ENCODE measurements at regions not wholly inside any gene's neighbourhood (a gene's known extent, or its start where the extent isn't known, plus 50 kb on each side); places are given as distances from the start of the nearest gene placed in this dataset.

- Histone ChIP-seq H3K36me3 (no peaks in the 10 kb centered on the region), H3K9ac (no peak overlapping the region), H3K27ac (no peak overlapping the region), H3F3A (ENCODE audit: low read depth) (no peaks in the 10 kb centered on the region), H3K4me3 (no peak overlapping the region), H4K20me1 (ENCODE audit: low read depth) (no peaks in the 10 kb centered on the region), H2AFZ (replicated peaks) (peak overlapping the region; percentile 26), H3K27me3 (no peaks in the 10 kb centered on the region), H3K9me3 (ENCODE audit: low read depth) (no peaks in the 10 kb centered on the region), H3K4me1 (no peaks in the 10 kb centered on the region), H3K4me2 (no peak overlapping the region), H3K79me2 (ENCODE audit: low read depth) (no peaks in the 10 kb centered on the region)
- no peak overlapping the region for H3K4me3 Mint-ChIP-seq
- peak; percentile 16 for DNase-seq (ENCODE audit: low spot score)
- no peak for TF ChIP-seq EZH2 (IDR thresholded peaks at IDR 0.05)
- TF ChIP-seq CTCF (IDR thresholded peaks at IDR 0.05), result peak; percentile 30
- H3K36me3 Mint-ChIP-seq, result no peaks in the 10 kb centered on the region
- no peaks in the 10 kb centered on the region for H3K9me3 Mint-ChIP-seq
- H3K27me3 Mint-ChIP-seq (ENCODE audit: insufficient read depth, low read depth), result no peaks in the 10 kb centered on the region
- H3K27ac Mint-ChIP-seq, result no peak overlapping the region
- no peaks in the 10 kb centered on the region for H3K4me1 Mint-ChIP-seq
These were observed 610.9 kb upstream of the PCDH9 start for GRCh38 chr13:67841071-67841470.

GRCh38 chr13:67833564-67833963, 603.4 kb upstream of the PCDH9 start:
- Histone ChIP-seq H3F3A (ENCODE audit: low read depth) (no peaks in the 10 kb centered on the region), H3K9me3 (ENCODE audit: low read depth) (no peaks in the 10 kb centered on the region), H3K4me3 (no peak overlapping the region), H3K27ac (no peak overlapping the region), H3K36me3 (no peaks in the 10 kb centered on the region), H3K9ac (no peak overlapping the region), H3K4me2 (no peak overlapping the region), H2AFZ (replicated peaks) (no peak overlapping the region), H3K27me3 (no peaks in the 10 kb centered on the region), H3K79me2 (ENCODE audit: low read depth) (no peaks in the 10 kb centered on the region), H4K20me1 (ENCODE audit: low read depth) (no peaks in the 10 kb centered on the region), H3K4me1 (no peaks in the 10 kb centered on the region)
- TF ChIP-seq EZH2phosphoT487 (IDR thresholded peaks at IDR 0.05) (no peak), EZH2 (IDR thresholded peaks at IDR 0.05) (no peak), CTCF (IDR thresholded peaks at IDR 0.05) (no peak)
- Mint-ChIP-seq H3K4me1 (no peaks in the 10 kb centered on the region), H3K27ac (no peak overlapping the region), H3K27me3 (ENCODE audit: insufficient read depth, low read depth) (no peaks in the 10 kb centered on the region), H3K4me3 (no peak overlapping the region), H3K36me3 (no peaks in the 10 kb centered on the region), H3K9me3 (no peaks in the 10 kb centered on the region)
- no peak for DNase-seq (ENCODE audit: low spot score)

- DNase-seq (ENCODE audit: low spot score), result peak; percentile 7
- Mint-ChIP-seq H3K4me3 (no peak overlapping the region), H3K27me3 (ENCODE audit: insufficient read depth, low read depth) (peaks cover 2% of the 10 kb centered on the region)
These were observed 599.5 kb upstream of the PCDH9 start for GRCh38 chr13:67829641-67830040.

More at GRCh38 chr13:67829641-67830040, 599.5 kb upstream of the PCDH9 start:
- no peaks in the 10 kb centered on the region for H3K9me3 ChIP-seq (ENCODE audit: low read depth)
- no peak overlapping the region for H3K4me2 ChIP-seq
- no peak overlapping the region for H3K4me3 ChIP-seq
- TF ChIP-seq CTCF (IDR thresholded peaks at IDR 0.05) (no peak), EZH2phosphoT487 (IDR thresholded peaks at IDR 0.05) (no peak), EZH2 (IDR thresholded peaks at IDR 0.05) (no peak)
- H2AFZ ChIP-seq (replicated peaks), result no peak overlapping the region
- no peak overlapping the region for H3K9ac ChIP-seq
- H4K20me1 ChIP-seq (ENCODE audit: low read depth), result no peaks in the 10 kb centered on the region
- Mint-ChIP-seq H3K27ac (no peak overlapping the region), H3K4me1 (peaks cover 10% of the 10 kb centered on the region), H3K9me3 (no peaks in the 10 kb centered on the region), H3K36me3 (no peaks in the 10 kb centered on the region)
- no peaks in the 10 kb centered on the region for H3K27me3 ChIP-seq
- no peaks in the 10 kb centered on the region for H3F3A ChIP-seq (ENCODE audit: low read depth)
- no peaks in the 10 kb centered on the region for H3K4me1 ChIP-seq
- no peaks in the 10 kb centered on the region for H3K36me3 ChIP-seq
- H3K27ac ChIP-seq, result no peak overlapping the region
- no peaks in the 10 kb centered on the region for H3K79me2 ChIP-seq (ENCODE audit: low read depth)

Measured in neural progenitor cell (in vitro differentiated cells).